ENCODE measurements at regions not wholly inside any gene's neighbourhood (a gene's known extent, or its start where the extent isn't known, plus 50 kb on each side); places are given as distances from the start of the nearest gene placed in this dataset.

DNA sequence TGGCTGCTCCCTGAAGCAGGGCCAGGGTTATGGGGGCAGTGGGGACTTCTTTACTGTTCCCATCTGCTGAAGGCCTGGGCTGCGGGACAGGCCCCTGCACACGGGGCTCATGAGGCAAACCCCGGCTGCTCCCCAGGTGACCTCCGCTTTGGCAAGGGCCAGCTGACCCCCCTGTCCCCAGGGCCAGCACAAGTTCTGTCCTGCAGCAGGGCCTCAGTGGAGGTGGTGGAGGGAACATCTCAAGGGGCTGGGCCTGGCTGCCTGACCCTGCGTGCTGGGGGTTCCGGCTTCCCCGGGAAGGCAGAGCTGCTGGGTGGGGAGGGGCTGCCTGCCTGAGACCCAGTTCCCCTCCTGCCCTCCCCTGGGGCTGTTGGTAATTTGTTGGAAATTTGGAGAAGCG lies 67.4 kb upstream of the RNU6ATAC start:
- no peak for TF ChIP-seq CTCF (IDR thresholded peaks at IDR 0.05)
- no peak for TF ChIP-seq POLR2A (IDR thresholded peaks at IDR 0.05)
